PC-9 (cell line): ENCODE measurements at regions not wholly inside any gene's neighbourhood (a gene's known extent, or its start where the extent isn't known, plus 50 kb on each side); places are given as distances from the start of the nearest gene placed in this dataset.

Experiments used
- EZH2 ChIP-seq: fragments of 200-600 bp; sonication (generic); IDR thresholded peaks from 2 replicates; pipeline ENCODE4 v1.8.0; 2017; ENCODE audit warnings: antibody characterized with exemption, low read depth
- TF ChIP-seq, protein P1 (sequence below): fragments of 200-600 bp; sonication (generic); conservative IDR thresholded peaks from 2 replicates; pipeline ENCODE4 v1.6.1; 2017; ENCODE audit warnings: mixed run types, antibody characterized with exemption, mild to moderate bottlenecking, moderate library complexity

DNA sequence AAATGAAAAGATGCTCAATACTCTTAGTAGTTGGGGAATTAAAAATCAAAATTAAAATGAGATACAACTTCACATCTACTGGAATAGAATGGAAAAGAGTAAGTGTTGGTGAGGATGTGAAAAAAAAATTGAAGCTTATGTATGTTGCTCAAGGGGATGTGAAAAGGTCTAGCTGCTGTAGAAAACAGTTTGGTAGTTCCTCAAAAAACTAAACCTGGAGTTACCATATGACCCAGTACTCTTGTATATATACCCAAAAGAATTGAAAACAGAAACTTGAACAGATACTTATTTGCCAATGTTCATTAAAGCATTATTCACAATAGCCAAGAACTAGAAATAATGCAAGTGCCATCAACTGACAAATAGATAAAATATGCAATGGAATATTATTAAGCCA, 208.4 kb downstream of the FIGN start:
- no peak for TF ChIP-seq EZH2
- TF ChIP-seq, protein P1, sequence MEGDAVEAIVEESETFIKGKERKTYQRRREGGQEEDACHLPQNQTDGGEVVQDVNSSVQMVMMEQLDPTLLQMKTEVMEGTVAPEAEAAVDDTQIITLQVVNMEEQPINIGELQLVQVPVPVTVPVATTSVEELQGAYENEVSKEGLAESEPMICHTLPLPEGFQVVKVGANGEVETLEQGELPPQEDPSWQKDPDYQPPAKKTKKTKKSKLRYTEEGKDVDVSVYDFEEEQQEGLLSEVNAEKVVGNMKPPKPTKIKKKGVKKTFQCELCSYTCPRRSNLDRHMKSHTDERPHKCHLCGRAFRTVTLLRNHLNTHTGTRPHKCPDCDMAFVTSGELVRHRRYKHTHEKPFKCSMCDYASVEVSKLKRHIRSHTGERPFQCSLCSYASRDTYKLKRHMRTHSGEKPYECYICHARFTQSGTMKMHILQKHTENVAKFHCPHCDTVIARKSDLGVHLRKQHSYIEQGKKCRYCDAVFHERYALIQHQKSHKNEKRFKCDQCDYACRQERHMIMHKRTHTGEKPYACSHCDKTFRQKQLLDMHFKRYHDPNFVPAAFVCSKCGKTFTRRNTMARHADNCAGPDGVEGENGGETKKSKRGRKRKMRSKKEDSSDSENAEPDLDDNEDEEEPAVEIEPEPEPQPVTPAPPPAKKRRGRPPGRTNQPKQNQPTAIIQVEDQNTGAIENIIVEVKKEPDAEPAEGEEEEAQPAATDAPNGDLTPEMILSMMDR: no peak
